WTC11 (cell line): ENCODE measurements at regions not wholly inside any gene's neighbourhood (a gene's known extent, or its start where the extent isn't known, plus 50 kb on each side); places are given as distances from the start of the nearest gene placed in this dataset.

Experiments
- ATAC-seq: fragments of 200-7000 bp; cut with Tn5 transposase; 2 replicates; pipeline ENCODE4 v1.10.0; 2021; ENCODE audit warnings: mild to moderate bottlenecking, moderate library complexity
- CTCF ChIA-PET: fragments of 300-600 bp; sonication (Branson Sonifier 250); formaldehyde crosslinking; loops from one replicate; lab custom pipeline; 2021; ENCODE audit warnings: antibody characterized with exemption; lab: Charles Lee
- POLR2A ChIA-PET: fragments of 350-600 bp; sonication (Branson Sonifier 250); formaldehyde crosslinking; loops from one replicate; lab custom pipeline; 2021; ENCODE audit warnings: antibody characterized with exemption; lab: Charles Lee
- DNase-seq: peaks from one replicate; pipeline ENCODE4 v3.0.0; 2021; ENCODE audit warnings: low spot score
- H3K27ac Mint-ChIP-seq: 2 replicates; pipeline ENCODE4 v1.8.0; 2021; ENCODE audit warnings: mixed read lengths
- H3K27me3 Mint-ChIP-seq: 2 replicates; pipeline ENCODE4 v1.8.0; 2021; ENCODE audit warnings: low read depth, mild to moderate bottlenecking, moderate library complexity, mixed read lengths
- H3K36me3 Mint-ChIP-seq: 2 replicates; pipeline ENCODE4 v1.8.0; 2021; ENCODE audit warnings: mixed read lengths
- H3K4me1 Mint-ChIP-seq: 2 replicates; pipeline ENCODE4 v1.8.0; 2022; ENCODE audit warnings: mixed read lengths
- H3K4me3 Mint-ChIP-seq: 2 replicates; pipeline ENCODE4 v1.8.0; 2021; ENCODE audit warnings: mild to moderate bottlenecking, moderate library complexity, mixed read lengths
- H3K9me3 Mint-ChIP-seq: 2 replicates; pipeline ENCODE4 v1.8.0; 2021; ENCODE audit warnings: mixed read lengths
- EMX1 ChIP-seq: fragments of 250-450 bp; sonication (Bioruptor Pico); IDR thresholded peaks from 2 replicates; pipeline ENCODE4 v1.8.0; 2021; ENCODE audit warnings: mild to moderate bottlenecking
- ETV6 ChIP-seq: sonication (generic); formaldehyde crosslinking; IDR thresholded peaks from 2 replicates; pipeline ENCODE4 v1.8.1; 2022; ENCODE audit warnings: mild to moderate bottlenecking, missing genetic modification reagents
- FOXP1 ChIP-seq: sonication (generic); formaldehyde crosslinking; IDR thresholded peaks from 2 replicates; pipeline ENCODE4 v1.8.0; 2022; ENCODE audit warnings: missing genetic modification reagents, mild to moderate bottlenecking, moderate library complexity, borderline replicate concordance
- IRF2 ChIP-seq: sonication (generic); formaldehyde crosslinking; IDR thresholded peaks from 2 replicates; pipeline ENCODE4 v1.8.0; 2022; ENCODE audit warnings: low read depth, missing genetic modification reagents, borderline replicate concordance
- NFE2L1 ChIP-seq: sonication (generic); formaldehyde crosslinking; IDR thresholded peaks from 2 replicates; pipeline ENCODE4 v1.8.1; 2023; ENCODE audit warnings: missing genetic modification reagents
- NR2C2 ChIP-seq: sonication (generic); formaldehyde crosslinking; IDR thresholded peaks from 2 replicates; pipeline ENCODE4 v1.8.0; 2022; ENCODE audit warnings: mild to moderate bottlenecking, missing genetic modification reagents
- OVOL2 ChIP-seq: fragments of 250-450 bp; sonication (Bioruptor Pico); IDR thresholded peaks from 2 replicates; pipeline ENCODE4 v1.9.0; 2021; ENCODE audit warnings: mild to moderate bottlenecking, borderline replicate concordance
- TEAD1 ChIP-seq: sonication (generic); formaldehyde crosslinking; IDR thresholded peaks from 2 replicates; pipeline ENCODE4 v1.8.0; 2022; ENCODE audit warnings: mild to moderate bottlenecking, missing genetic modification reagents
- ZBTB21 ChIP-seq: sonication (generic); formaldehyde crosslinking; IDR thresholded peaks from 2 replicates; pipeline ENCODE4 v1.8.1; 2023; ENCODE audit warnings: mild to moderate bottlenecking, missing genetic modification reagents, borderline replicate concordance
- ZNF671 ChIP-seq: fragments of 250-450 bp; sonication (Bioruptor Pico); IDR thresholded peaks from 2 replicates; pipeline ENCODE4 v1.8.0; 2021; ENCODE audit warnings: mild to moderate bottlenecking
- TF ChIP-seq, protein P1 (sequence below): sonication (generic); formaldehyde crosslinking; IDR thresholded peaks from 2 replicates; pipeline ENCODE4 v1.8.1; 2023; ENCODE audit warnings: mild to moderate bottlenecking, missing genetic modification reagents
- TF ChIP-seq, protein P2 (sequence below): sonication (generic); formaldehyde crosslinking; IDR thresholded peaks from 2 replicates; pipeline ENCODE4 v1.8.1; 2022; ENCODE audit warnings: low read depth, mild to moderate bottlenecking, moderate library complexity, missing genetic modification reagents, borderline replicate concordance
- TF ChIP-seq, protein P3 (sequence below): sonication (generic); formaldehyde crosslinking; IDR thresholded peaks from 2 replicates; pipeline ENCODE4 v1.8.1; 2023; ENCODE audit warnings: mild to moderate bottlenecking, missing genetic modification reagents, borderline replicate concordance
- TF ChIP-seq, protein P4 (sequence below): sonication (generic); formaldehyde crosslinking; conservative IDR thresholded peaks from 2 replicates; pipeline ENCODE4 v1.8.1; 2022; ENCODE audit warnings: mild to moderate bottlenecking, missing genetic modification reagents
- TF ChIP-seq, protein P5 (sequence below): sonication (generic); formaldehyde crosslinking; IDR thresholded peaks from 2 replicates; pipeline ENCODE4 v1.8.1; 2023; ENCODE audit warnings: mild to moderate bottlenecking, missing genetic modification reagents, moderate library complexity
- TF ChIP-seq, protein P6 (sequence below): fragments of 250-450 bp; sonication (Bioruptor Pico); IDR thresholded peaks from 2 replicates; pipeline ENCODE4 v2.1.2; 2022; ENCODE audit warnings: mild to moderate bottlenecking, moderate library complexity
- TF ChIP-seq, protein P7 (sequence below): sonication (generic); formaldehyde crosslinking; IDR thresholded peaks from 2 replicates; pipeline ENCODE4 v1.8.1; 2023; ENCODE audit warnings: mild to moderate bottlenecking, moderate library complexity, missing genetic modification reagents
- TF ChIP-seq, protein P8 (sequence below): sonication (generic); formaldehyde crosslinking; IDR thresholded peaks from 2 replicates; pipeline ENCODE4 v1.8.1; 2022; ENCODE audit warnings: low read depth, missing genetic modification reagents, borderline replicate concordance

DNA sequence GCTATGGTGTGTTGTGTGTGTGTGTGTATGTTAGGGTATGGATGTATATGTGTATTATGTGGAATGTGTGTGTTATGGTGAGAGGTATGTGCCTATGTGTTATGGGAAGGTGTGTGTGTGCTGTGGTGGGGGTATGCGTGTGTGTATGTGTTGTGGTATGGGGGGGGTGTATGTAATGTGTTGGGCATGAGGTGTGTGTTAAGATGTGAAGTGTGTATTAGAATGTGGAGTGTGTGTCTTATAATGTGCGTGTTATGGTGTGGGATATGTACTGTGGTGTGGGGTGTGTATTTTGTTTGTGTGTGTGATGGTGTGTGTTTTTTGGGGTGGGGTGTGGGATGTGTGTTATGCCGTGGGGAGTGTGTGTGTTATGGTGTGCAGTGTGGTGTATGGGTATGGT, 242.5 kb downstream of the RHOU start:
- TF ChIP-seq, protein P1, sequence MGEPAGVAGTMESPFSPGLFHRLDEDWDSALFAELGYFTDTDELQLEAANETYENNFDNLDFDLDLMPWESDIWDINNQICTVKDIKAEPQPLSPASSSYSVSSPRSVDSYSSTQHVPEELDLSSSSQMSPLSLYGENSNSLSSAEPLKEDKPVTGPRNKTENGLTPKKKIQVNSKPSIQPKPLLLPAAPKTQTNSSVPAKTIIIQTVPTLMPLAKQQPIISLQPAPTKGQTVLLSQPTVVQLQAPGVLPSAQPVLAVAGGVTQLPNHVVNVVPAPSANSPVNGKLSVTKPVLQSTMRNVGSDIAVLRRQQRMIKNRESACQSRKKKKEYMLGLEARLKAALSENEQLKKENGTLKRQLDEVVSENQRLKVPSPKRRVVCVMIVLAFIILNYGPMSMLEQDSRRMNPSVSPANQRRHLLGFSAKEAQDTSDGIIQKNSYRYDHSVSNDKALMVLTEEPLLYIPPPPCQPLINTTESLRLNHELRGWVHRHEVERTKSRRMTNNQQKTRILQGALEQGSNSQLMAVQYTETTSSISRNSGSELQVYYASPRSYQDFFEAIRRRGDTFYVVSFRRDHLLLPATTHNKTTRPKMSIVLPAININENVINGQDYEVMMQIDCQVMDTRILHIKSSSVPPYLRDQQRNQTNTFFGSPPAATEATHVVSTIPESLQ (CRISPR knock-in tag), result no peak
- TF ChIP-seq IRF2 (CRISPR knock-in tag), result no peak
- no peak for TF ChIP-seq ZNF671 (CRISPR knock-in tag)
- TF ChIP-seq NFE2L1 (CRISPR knock-in tag), result no peak
- ChIA-PET POLR2A (no interaction called here), CTCF (no interaction called here)
- Mint-ChIP-seq H3K4me3 (no peak overlapping the region), H3K4me1 (peaks cover 49% of the 10 kb centered on the region), H3K9me3 (no peaks in the 10 kb centered on the region), H3K36me3 (no peaks in the 10 kb centered on the region), H3K27ac (no peak overlapping the region), H3K27me3 (no peaks in the 10 kb centered on the region; the same call in 1 of the 2 replicates)
- DNase-seq (no peak), ATAC-seq (no peak)

DNA sequence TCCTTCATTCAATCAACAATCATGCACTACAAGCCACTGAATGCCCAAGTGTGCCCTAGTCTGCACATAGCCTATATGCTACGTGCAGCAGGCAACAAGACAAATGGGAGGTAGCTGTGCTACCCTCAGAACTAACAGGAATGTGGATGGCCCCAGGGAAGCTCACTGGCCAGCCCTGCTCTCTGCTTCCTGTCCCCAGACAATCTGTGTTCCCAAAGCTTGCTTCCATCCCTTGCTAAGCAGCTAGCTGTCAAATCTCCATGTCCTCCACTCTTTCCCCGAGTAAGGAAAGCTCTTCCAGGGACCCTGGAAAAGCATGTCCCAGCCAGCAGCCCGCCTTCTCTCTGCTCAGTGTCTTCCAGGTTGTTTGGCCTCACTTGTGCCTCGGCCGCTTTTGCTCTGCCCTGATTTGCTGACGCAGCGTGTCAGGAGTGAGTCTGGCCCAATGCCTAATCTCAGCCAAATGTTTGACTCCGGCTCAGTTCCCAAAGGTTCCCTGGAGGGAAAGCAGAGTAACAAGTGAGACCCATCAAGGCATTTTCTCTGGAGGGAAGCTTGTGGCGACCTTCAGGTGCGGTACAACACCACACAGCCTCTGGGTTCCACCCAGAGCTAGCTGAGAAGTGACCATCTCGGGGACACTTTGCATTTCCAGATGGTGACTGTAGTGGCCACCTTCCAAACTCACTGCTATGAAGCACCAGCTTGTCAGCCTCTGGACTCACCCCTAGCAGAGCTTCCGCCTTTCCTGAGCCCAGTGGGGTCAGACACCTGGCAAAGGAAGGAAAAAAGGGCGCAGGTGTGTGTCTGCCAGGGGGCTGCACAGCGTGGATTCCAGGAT, 243.4 kb downstream of the RHOU start:
- Mint-ChIP-seq H3K27ac (peak overlapping the region; percentile 40; the same call in 1 of the 2 replicates), H3K9me3 (no peaks in the 10 kb centered on the region), H3K4me1 (peaks cover 49% of the 10 kb centered on the region), H3K27me3 (no peaks in the 10 kb centered on the region; the same call in 1 of the 2 replicates), H3K36me3 (no peaks in the 10 kb centered on the region), H3K4me3 (no peak overlapping the region)
- CTCF ChIA-PET, result interaction anchor here (1.1 kb wide), 1 partner anchor 315 kb away, joined by 3 read pairs; no protein-coding TSS in a partner anchor
- DNase-seq (no peak), ATAC-seq (peak; percentile 61; the same call in 1 of the 2 replicates)
- TF ChIP-seq TEAD1 (CRISPR knock-in tag), result no peak
- no peak for TF ChIP-seq ZBTB21 (CRISPR knock-in tag)
- no peak for TF ChIP-seq NR2C2 (CRISPR knock-in tag)
- TF ChIP-seq, protein P2, sequence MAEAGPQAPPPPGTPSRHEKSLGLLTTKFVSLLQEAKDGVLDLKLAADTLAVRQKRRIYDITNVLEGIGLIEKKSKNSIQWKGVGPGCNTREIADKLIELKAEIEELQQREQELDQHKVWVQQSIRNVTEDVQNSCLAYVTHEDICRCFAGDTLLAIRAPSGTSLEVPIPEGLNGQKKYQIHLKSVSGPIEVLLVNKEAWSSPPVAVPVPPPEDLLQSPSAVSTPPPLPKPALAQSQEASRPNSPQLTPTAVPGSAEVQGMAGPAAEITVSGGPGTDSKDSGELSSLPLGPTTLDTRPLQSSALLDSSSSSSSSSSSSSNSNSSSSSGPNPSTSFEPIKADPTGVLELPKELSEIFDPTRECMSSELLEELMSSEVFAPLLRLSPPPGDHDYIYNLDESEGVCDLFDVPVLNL, result no peak
- TF ChIP-seq EMX1, result no peak
- TF ChIP-seq, protein P3, sequence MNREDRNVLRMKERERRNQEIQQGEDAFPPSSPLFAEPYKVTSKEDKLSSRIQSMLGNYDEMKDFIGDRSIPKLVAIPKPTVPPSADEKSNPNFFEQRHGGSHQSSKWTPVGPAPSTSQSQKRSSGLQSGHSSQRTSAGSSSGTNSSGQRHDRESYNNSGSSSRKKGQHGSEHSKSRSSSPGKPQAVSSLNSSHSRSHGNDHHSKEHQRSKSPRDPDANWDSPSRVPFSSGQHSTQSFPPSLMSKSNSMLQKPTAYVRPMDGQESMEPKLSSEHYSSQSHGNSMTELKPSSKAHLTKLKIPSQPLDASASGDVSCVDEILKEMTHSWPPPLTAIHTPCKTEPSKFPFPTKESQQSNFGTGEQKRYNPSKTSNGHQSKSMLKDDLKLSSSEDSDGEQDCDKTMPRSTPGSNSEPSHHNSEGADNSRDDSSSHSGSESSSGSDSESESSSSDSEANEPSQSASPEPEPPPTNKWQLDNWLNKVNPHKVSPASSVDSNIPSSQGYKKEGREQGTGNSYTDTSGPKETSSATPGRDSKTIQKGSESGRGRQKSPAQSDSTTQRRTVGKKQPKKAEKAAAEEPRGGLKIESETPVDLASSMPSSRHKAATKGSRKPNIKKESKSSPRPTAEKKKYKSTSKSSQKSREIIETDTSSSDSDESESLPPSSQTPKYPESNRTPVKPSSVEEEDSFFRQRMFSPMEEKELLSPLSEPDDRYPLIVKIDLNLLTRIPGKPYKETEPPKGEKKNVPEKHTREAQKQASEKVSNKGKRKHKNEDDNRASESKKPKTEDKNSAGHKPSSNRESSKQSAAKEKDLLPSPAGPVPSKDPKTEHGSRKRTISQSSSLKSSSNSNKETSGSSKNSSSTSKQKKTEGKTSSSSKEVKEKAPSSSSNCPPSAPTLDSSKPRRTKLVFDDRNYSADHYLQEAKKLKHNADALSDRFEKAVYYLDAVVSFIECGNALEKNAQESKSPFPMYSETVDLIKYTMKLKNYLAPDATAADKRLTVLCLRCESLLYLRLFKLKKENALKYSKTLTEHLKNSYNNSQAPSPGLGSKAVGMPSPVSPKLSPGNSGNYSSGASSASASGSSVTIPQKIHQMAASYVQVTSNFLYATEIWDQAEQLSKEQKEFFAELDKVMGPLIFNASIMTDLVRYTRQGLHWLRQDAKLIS (CRISPR knock-in tag), result no peak
- TF ChIP-seq, protein P4, sequence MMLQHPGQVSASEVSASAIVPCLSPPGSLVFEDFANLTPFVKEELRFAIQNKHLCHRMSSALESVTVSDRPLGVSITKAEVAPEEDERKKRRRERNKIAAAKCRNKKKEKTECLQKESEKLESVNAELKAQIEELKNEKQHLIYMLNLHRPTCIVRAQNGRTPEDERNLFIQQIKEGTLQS (CRISPR knock-in tag), result no peak
- TF ChIP-seq, all 79 proteins: peak for 0
- POLR2A ChIA-PET, result no interaction called here

DNA sequence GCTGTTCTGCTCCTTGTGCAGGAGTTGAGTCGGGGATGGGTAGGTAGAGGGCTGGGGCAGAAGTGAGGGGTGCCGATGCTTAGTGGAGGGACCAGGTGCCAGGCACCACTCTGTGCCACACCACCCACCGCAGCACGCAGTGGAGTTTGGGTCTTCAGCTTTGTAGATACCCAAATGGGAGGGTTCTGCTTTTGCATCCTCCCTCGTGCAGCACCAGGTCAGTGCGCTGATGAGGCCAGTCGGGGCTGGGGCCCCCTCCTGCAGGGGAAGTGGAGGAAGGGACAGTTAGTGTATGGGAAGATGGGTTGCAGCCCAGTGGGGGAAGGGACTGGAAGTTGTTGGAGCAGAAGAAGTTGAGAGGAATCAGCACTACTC, 244.0 kb downstream of the RHOU start:
- ChIA-PET CTCF (no interaction called here), POLR2A (no interaction called here)
- no peak for DNase-seq
- ATAC-seq, result no peak
- Mint-ChIP-seq H3K27me3 (no peaks in the 10 kb centered on the region; the same call in 1 of the 2 replicates), H3K27ac (no peak overlapping the region), H3K4me1 (peaks cover 49% of the 10 kb centered on the region), H3K36me3 (no peaks in the 10 kb centered on the region), H3K4me3 (no peak overlapping the region), H3K9me3 (no peaks in the 10 kb centered on the region)
- TF ChIP-seq ETV6 (CRISPR knock-in tag) (no peak), OVOL2 (CRISPR knock-in tag) (no peak), FOXP1 (no peak)
- TF ChIP-seq, protein P5, sequence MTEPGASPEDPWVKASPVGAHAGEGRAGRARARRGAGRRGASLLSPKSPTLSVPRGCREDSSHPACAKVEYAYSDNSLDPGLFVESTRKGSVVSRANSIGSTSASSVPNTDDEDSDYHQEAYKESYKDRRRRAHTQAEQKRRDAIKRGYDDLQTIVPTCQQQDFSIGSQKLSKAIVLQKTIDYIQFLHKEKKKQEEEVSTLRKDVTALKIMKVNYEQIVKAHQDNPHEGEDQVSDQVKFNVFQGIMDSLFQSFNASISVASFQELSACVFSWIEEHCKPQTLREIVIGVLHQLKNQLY (CRISPR knock-in tag), result no peak
- TF ChIP-seq, protein P6, sequence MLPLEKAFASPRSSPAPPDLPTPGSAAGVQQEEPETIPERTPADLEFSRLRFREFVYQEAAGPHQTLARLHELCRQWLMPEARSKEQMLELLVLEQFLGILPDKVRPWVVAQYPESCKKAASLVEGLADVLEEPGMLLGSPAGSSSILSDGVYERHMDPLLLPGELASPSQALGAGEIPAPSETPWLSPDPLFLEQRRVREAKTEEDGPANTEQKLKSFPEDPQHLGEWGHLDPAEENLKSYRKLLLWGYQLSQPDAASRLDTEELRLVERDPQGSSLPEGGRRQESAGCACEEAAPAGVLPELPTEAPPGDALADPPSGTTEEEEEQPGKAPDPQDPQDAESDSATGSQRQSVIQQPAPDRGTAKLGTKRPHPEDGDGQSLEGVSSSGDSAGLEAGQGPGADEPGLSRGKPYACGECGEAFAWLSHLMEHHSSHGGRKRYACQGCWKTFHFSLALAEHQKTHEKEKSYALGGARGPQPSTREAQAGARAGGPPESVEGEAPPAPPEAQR (CRISPR knock-in tag), result no peak
- TF ChIP-seq, protein P7, sequence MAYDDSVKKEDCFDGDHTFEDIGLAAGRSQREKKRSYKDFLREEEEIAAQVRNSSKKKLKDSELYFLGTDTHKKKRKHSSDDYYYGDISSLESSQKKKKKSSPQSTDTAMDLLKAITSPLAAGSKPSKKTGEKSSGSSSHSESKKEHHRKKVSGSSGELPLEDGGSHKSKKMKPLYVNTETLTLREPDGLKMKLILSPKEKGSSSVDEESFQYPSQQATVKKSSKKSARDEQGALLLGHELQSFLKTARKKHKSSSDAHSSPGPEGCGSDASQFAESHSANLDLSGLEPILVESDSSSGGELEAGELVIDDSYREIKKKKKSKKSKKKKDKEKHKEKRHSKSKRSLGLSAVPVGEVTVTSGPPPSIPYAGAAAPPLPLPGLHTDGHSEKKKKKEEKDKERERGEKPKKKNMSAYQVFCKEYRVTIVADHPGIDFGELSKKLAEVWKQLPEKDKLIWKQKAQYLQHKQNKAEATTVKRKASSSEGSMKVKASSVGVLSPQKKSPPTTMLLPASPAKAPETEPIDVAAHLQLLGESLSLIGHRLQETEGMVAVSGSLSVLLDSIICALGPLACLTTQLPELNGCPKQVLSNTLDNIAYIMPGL (CRISPR knock-in tag), result no peak
- TF ChIP-seq, protein P8, sequence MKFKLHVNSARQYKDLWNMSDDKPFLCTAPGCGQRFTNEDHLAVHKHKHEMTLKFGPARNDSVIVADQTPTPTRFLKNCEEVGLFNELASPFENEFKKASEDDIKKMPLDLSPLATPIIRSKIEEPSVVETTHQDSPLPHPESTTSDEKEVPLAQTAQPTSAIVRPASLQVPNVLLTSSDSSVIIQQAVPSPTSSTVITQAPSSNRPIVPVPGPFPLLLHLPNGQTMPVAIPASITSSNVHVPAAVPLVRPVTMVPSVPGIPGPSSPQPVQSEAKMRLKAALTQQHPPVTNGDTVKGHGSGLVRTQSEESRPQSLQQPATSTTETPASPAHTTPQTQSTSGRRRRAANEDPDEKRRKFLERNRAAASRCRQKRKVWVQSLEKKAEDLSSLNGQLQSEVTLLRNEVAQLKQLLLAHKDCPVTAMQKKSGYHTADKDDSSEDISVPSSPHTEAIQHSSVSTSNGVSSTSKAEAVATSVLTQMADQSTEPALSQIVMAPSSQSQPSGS (CRISPR knock-in tag), result no peak
